GM19043 (cell line): ENCODE measurements at regions not wholly inside any gene's neighbourhood (a gene's known extent, or its start where the extent isn't known, plus 50 kb on each side); places are given as distances from the start of the nearest gene placed in this dataset.

ENCODE experiments used
- ATAC-seq: cut with Tn5 transposase; IDR thresholded peaks from one replicate; pipeline ENCODE4 v1.9.1; 2021; ENCODE audit warnings: low read depth; ENCODE audit not compliant: unreplicated experiment

GRCh38 chr1:14090531-14090930 lies 390.5 kb downstream of the PRDM2 start:
- ATAC-seq, result no peak

DNA sequence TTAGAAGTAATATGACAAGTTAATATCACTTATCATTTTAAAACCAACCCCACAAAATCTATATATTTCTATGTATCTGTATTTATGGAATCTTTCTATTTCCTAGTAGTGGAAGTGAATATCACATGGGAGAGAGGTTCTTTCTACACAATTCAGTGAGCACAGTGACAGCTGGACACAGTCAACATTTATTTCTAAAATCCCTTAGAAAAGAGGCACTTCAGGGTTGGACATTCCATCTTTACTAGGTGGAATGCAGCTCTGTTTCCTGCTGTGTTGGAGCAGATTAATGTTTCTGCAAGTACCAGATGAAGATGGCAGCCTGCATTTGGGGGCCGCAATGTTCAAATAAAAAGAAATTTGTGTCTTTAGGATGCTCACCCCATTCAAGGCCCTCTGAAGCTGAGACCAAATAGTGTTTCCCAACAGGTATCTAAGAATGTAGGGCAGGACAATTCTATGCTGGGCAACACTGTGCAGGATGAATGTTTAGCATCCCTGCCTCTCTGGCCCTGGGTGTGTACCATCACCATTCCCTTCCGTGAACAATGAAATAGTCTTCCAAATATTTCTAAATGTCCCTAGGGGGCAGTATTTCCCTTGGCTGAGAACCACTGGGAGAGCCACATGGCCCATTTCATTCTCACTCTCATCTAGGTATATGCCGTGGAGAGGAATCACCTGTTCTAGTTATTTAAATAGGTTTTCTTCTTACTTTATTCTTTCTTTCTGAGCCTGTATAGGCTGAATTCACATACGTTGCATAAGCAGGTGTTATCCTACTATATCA lies 394.8 kb downstream of the PRDM2 start:
- no peak for ATAC-seq

GRCh38 chr1:14098294-14098913 lies 398.4 kb downstream of the PRDM2 start:
- ATAC-seq, result no peak

- ATAC-seq, result no peak
Measured at GRCh38 chr1:14100444-14100843, 400.5 kb downstream of the PRDM2 start.

GRCh38 chr1:14100919-14101318 lies 400.9 kb downstream of the PRDM2 start:
- no peak for ATAC-seq

DNA sequence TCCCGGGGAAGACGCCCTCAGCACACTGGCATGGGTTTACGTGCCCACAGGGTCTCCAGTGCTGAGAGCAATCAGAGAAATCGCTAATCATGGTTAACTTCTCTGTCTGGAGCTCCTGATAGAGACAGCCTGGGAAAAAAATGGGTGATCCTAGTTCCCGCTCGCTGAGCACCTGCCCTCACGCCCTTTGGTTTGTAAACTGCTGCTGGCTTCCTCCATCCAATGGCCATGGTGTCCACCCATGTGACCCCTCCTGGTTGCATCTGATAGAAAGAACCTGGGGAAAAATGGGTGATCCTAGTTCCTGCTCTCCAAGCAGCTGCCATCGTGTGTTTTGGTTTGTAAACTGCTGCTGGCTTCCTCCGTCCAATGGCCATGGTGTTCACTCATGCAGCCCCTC lies 402.2 kb downstream of the PRDM2 start:
- ATAC-seq, result no peak

DNA sequence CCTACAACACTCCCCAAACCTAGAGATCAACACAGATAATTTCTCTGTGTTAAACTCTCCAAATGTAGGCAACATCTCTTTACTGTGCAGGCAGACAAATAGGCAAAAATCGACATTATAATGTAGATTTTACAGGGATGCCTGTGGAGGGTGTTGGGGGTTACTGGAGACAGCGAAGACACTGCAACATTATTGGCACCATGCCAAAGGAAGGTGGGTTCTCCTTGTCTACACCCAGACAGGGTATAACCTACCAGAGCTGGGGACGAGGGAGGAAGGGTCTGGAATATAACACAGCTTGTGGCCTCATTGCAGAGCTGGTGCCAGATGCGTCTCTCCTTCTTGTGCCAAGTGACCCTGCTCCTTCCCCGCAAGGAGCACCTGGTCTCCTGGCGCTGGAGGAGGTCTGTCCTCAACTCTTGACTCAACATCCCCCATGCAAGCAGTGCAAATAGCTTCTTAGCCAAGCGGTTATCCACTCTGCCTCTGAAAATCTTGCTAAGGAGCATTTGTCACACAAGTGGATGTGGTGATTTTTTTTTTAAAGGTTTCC lies 404.0 kb downstream of the PRDM2 start:
- ATAC-seq, result no peak

- ATAC-seq, result no peak
Measured at GRCh38 chr1:14106126-14106525, 406.1 kb downstream of the PRDM2 start.

- no peak for ATAC-seq
Measured at GRCh38 chr1:14106679-14107313, 406.8 kb downstream of the PRDM2 start.

- no peak for ATAC-seq
Measured at GRCh38 chr1:14108356-14109275, 408.6 kb downstream of the PRDM2 start.

GRCh38 chr1:14109276-14109635 lies 409.3 kb downstream of the PRDM2 start:
- no peak for ATAC-seq

GRCh38 chr1:14110040-14110439 lies 410.1 kb downstream of the PRDM2 start:
- no peak for ATAC-seq

GRCh38 chr1:14111121-14111520 lies 411.1 kb downstream of the PRDM2 start:
- ATAC-seq, result no peak

GRCh38 chr1:14112613-14113012 lies 412.6 kb downstream of the PRDM2 start:
- no peak for ATAC-seq

- ATAC-seq, result no peak
Measured at GRCh38 chr1:14113271-14113670, 413.3 kb downstream of the PRDM2 start.

DNA sequence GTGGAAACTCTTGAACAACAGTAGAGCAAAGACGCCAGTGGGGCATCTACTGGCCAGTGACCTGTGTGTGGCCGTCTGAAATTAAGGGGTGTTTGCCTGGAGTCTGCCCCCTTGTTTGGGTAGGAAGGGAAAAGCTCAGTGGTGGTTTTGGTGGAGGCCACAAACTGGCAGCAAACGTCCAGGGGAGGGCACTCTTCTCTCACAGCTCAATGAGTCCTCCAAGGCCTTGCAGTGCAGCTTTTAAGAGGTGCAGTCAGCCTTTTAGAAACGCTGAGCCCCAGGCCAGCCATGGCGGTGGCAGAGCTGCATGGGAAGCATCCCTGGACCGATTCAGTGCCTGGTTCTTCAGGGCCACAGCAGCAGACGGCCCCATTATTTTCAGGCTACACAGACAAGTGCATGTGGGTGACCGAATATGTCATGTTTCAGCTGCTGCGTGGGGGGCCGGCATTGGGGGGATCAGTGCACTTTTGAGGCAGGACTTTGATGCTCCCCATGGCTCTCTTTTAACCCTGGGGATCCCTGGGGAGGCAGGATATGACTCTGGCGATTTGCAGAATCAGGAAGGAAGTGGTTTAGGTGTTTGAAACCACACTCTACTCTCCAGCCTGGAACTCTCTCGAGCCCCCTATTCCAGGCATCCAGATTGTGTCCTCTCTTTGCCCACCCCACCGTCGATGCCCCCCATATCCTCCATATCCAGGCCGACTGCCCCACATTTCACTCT lies 414.0 kb downstream of the PRDM2 start:
- no peak for ATAC-seq

DNA sequence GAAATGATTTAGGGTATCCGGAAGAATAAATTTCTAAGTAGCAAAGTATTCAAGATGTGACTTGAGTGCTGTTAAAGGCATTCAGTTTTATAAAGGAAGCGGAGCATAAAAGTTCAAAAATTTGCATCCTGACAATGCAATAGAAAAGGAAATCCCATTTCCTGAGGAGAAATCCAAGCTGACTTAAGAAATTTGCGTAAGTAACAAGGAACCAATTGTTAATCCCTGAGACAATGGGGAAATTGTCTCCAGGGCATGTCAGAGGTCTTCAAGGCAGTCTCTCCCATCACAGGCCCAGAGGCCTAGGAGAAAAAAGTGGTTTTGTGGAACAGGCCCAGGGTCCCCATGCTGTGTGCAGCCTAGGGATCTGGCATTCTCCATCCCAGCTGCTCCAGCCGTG lies 416.0 kb downstream of the PRDM2 start:
- no peak for ATAC-seq

DNA sequence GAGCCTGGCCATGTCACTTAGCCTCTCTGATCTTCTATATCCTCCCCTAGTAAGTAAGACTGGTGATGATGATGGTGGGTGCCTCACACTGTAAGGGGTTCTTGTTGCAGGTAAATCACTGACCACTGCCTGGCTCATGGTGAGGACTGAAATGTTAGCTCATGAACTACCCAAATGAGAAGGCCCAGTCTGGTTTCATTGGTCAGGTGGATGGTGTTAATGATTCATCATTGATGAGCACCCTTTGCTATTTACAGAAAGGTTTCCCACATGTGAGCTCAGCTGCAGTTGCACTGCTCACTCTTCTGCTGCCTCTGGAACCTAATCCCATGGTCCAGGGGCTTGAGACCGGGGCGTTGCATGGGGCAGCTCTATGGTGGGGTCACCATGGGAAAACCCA lies 417.7 kb downstream of the PRDM2 start:
- no peak for ATAC-seq

- no peak for ATAC-seq
Measured at GRCh38 chr1:14118691-14119485, 418.9 kb downstream of the PRDM2 start.
